Inferior parietal cortex (tissue), 1 donor: ENCODE measurements at regions not wholly inside any gene's neighbourhood (a gene's known extent, or its start where the extent isn't known, plus 50 kb on each side); places are given as distances from the start of the nearest gene placed in this dataset.

Experiments
- DNase-seq: peaks from one replicate; pipeline ENCODE4 v3.0.0-alpha.2; 2016; ENCODE audit errors: extremely low spot score

DNA sequence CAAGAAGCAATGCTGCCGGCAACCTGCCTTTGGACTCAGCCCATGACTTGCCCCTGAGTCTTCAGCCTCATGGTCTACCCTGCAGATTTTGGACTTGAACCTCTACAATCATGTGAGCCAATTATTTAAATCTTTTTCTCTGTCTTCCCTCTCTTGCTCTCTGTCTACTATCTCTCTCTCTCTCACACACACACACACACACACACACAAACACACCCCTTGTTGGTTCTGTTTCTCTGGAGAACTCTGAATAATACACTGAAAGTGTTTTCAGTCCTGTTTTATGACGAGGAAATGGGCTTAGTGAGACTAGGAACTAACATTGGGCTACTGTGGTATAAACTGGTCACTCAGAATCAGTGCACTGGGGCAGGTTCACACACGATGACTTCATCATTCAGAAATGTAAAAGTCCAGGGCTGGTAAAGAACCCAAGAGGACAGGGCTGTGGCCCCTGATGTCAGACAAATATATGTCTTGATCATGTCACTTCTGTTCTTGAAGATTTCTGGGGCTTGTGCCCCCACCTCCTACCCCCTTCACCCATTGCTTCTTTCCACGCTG lies 266.1 kb upstream of the SIX2 start:
- DNase-seq, result no peak

DNA sequence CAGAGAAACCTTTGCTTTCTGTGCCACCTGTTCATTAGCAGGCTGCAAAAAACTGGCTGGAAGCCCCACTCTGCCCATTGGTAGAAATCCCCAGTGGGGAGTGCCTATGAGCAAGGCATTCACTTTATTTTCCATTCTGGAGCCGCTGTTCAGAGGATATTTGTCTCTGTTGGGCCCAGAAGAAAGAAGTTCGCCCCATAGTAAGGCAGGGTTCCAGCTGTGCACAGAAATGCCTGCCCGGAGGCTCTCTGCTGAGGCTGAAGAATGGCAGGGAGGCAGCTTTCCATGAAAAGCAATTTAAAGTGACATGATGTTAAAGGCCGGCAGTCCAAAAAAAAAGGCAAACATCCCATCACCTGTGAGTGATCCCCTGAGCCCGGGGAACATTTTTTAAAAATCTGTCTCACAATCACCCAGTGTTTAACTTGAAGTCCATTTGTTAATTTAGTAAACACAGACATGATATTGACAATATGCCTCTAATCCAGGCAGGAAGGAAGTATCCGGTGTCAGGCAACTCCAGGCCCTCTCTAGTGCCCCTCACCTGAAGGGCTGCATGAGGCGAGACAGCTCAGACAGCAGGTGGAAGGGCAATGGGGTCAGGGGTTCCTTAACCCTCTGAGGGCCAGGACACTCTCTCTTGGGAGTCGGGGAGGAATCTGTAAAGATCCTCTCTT lies 265.1 kb upstream of the SIX2 start:
- no peak for DNase-seq

GRCh38 chr2:45273412-45274249 lies 264.4 kb upstream of the SIX2 start:
- no peak for DNase-seq

DNA sequence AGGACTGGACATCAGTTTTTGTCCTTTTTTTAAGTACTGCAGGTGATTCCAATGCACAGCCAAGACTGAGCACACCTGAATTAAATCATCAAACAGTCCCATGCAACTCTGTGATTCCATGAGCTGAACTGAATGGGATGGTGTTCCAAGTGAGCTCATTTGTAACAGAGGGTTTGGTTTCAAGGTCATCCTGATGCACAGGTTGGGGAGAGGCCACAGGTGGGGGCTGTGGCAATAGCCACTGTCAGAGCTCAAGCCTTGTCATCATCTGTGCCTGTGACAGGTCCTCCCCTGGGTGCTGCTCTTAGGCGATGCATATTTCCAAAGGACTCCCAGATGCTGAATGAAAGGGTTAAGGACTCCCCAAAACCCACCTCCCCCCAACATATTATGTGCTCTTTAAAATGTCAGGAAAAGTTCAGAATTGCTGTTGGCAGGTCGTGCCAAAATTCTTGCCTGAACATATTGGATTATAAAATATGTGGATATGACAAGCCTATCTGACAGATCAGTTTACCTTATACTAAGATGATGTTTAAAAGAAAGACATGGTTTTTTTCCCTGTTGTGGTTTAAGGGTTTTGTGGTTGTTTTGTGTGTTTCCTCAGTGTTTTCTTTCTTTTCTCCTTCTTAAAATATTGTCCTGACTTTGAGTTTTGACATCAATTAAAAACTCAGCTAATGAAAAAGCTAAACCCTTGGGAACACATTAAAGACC lies 263.5 kb upstream of the SIX2 start:
- no peak for DNase-seq

DNA sequence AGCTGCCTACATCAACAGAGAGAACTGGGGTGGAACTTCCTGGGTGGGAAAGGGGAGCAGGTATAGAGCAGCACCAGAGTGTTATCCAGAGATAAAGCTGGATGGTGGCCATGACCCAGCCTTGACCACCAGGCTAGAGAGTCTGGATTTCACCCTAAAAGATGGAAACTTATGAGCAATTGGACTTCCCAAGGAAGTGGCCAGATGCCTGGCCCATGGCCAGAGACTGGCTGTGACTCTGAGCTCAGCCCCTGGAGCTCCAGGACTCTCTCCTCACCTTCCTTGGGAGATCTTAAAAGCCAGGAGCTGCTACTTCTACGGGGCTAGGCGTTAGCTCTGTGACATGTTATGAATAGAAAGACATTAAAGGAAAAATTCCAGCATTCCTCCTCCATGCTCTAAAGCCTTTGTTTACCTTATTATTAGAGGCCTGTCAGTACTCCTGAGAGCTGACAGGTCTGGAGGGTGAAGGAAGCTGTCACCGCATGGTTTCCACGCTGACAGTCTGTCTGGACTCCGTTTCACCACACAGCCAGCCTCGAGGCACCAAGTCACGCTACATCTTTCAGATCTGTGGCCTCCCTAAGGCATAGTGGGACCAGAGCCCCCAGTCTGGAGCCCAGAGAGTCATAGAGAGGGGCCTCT lies 260.0 kb upstream of the SIX2 start:
- no peak for DNase-seq

- DNase-seq, result no peak
Observed at GRCh38 chr2:45268631-45269030, 259.4 kb upstream of the SIX2 start.

- no peak for DNase-seq
Observed at GRCh38 chr2:45267062-45267792, 258.0 kb upstream of the SIX2 start.

DNA sequence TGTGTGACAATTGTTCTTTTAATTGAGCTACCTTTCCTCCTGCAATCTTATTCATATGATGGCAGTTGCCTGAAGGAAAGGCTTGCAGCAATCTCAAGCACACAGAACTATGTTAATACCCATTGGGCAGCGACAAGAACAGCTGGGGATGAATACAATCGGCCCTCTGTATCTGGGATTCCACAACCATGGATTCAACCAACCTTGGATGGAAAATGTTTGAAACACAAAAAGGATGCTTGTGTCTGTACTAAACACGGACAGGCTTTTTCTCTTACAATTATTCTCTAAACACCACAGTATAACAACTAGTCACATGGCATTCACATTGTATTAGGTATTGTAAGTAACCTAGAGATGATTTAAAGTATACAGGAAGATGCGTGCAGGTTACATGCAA lies 256.1 kb upstream of the SIX2 start:
- peak; percentile 22 for DNase-seq

- DNase-seq, result no peak
Observed at GRCh38 chr2:45264227-45265225, 255.3 kb upstream of the SIX2 start.

DNA sequence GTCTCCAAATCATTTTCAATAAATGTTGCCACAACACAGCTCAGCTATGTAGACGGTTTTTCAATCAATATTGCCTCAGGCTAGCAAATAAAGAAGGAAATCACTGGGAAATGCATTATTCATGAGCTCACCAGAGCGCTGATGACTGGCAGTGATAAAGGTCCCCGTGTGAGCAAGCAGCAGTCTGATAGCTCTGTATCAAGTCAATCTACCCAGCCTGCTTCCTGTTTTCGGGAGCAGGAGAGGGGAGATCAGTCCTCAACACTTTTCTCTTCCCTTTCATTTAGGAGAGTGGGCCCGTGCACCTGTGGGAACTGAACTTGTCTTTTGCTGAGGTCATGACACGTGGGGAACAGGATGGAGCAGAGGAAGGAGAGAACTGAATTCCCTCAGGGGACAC lies 253.9 kb upstream of the SIX2 start:
- no peak for DNase-seq

DNA sequence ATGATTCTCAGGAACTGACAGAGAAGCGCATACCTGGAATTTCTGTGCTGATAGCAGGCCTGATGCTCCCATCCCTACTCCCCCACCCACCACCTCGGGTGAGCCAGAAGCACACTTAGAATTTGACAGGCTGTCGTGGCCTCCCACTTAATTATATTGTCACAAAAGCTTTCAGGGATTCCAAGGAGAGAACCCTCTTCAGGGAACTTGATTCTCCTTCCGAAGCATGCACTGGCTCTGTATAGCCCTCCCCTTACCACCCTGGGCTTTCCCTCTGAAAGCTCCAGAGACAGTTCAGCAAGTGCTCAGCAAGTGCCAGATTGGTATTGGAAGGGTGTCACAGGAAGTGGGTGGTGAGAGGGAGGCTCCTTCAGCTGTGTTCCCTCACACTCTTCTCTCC lies 252.5 kb upstream of the SIX2 start:
- no peak for DNase-seq

GRCh38 chr2:45260946-45261345 lies 251.7 kb upstream of the SIX2 start:
- no peak for DNase-seq

GRCh38 chr2:45259547-45260160 lies 250.4 kb upstream of the SIX2 start:
- DNase-seq, result no peak

- DNase-seq, result no peak
Observed at GRCh38 chr2:45259138-45259537, 249.9 kb upstream of the SIX2 start.

GRCh38 chr2:45258311-45258710 lies 249.1 kb upstream of the SIX2 start:
- DNase-seq, result no peak

DNA sequence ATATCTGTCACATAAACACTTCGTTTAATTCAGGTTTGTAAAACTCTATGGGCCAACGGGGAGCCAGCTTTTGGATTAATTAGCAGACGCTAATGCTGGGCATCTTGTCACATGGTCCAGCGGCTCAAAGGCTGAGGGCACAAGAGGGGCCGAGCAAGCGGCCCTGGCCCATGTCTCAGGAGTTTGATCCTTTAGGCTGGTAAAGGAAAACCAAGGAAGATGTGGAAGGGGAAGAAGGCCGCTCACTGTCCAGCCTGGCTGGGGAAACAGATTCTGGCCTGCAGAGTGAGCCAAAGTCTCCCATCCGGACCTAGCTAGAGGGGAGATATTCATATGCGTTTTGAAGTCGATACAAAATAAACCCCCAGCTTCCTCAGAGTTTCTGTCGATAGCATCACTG lies 248.6 kb upstream of the SIX2 start:
- DNase-seq, result no peak

GRCh38 chr2:45256867-45257641 lies 247.8 kb upstream of the SIX2 start:
- no peak for DNase-seq

DNA sequence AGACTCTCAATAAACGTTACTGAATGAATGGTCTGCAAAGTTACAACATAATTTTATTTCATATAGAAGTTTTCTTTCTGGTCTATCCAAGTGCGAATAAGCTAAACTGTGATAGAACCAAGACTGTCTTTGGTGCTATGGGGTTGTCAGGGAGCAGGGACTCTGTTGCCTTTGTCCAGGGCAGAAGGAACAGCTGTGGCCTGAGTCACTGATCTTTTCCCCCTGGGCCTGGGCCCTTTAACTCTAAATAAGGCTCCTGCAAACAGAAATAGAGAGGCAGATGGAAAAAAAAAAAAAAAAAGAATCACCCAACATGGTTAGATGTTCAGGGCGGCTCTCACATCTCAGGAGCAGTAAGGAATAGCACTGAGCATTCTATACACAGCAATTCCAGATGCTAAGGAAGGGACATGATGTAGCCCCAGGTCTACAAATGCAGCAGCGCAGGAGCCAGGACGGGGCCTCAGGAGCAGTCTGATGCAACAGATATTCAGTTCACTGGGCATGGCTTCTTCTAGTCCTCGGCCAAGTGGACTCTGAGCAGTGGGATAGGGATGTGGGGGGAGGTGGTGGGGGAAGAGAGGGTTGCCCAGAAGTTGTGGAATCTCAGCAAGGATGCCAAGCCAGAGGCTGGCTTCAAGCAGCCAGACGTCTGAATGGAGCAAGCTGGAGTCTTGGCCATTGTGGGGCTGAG lies 247.1 kb upstream of the SIX2 start:
- no peak for DNase-seq
